Hematopoietic multipotent progenitor cell (in vitro differentiated cells): ENCODE measurements at regions not wholly inside any gene's neighbourhood (a gene's known extent, or its start where the extent isn't known, plus 50 kb on each side); places are given as distances from the start of the nearest gene placed in this dataset.

Experiments
- DNase-seq, 3 donors: peaks; one replicate each; pipeline ENCODE4 v3.0.0-alpha.2; 2011 to 2015; ENCODE audit warnings: low read depth in 2 of 3, low spot score in 2 of 3

- DNase-seq = no peak
These were observed 85.7 kb upstream of the COL13A1 start for GRCh38 chr10:69715899-69716606.

- peak; percentile 13 to 42 (median 28) for DNase-seq
These were observed 84.8 kb upstream of the COL13A1 start for GRCh38 chr10:69716711-69717560.

- no peak for DNase-seq
These were observed 82.8 kb upstream of the COL13A1 start for GRCh38 chr10:69718951-69719350.

- no peak for DNase-seq
These were observed 79.9 kb upstream of the COL13A1 start for GRCh38 chr10:69721690-69722310.

- no peak for DNase-seq
These were observed 78.1 kb upstream of the COL13A1 start for GRCh38 chr10:69723653-69724052.

- DNase-seq = peak in 1 of 3 donors; percentile 17
These were observed 74.9 kb upstream of the COL13A1 start for GRCh38 chr10:69726850-69727249.

- DNase-seq = no peak
These were observed 73.3 kb upstream of the COL13A1 start for GRCh38 chr10:69728335-69728870.

GRCh38 chr10:69729326-69730048 is 72.2 kb upstream of the COL13A1 start:
- DNase-seq = no peak

- DNase-seq = no peak
These were observed 71.2 kb upstream of the COL13A1 start for GRCh38 chr10:69730251-69731156.

- no peak for DNase-seq
These were observed 70.5 kb upstream of the COL13A1 start for GRCh38 chr10:69731184-69731583.

- no peak for DNase-seq
These were observed 70.0 kb upstream of the COL13A1 start for GRCh38 chr10:69731698-69732097.

- DNase-seq = no peak
These were observed 69.4 kb upstream of the COL13A1 start for GRCh38 chr10:69732147-69732825.

- DNase-seq = no peak
These were observed 68.9 kb upstream of the COL13A1 start for GRCh38 chr10:69732826-69733150.

GRCh38 chr10:69733791-69734261 is 67.9 kb upstream of the COL13A1 start:
- no peak for DNase-seq

GRCh38 chr10:69734416-69734796 is 67.3 kb upstream of the COL13A1 start:
- DNase-seq = no peak

GRCh38 chr10:69734797-69735468 is 66.8 kb upstream of the COL13A1 start:
- no peak for DNase-seq

- DNase-seq = no peak
These were observed 64.6 kb upstream of the COL13A1 start for GRCh38 chr10:69736886-69737641.

- DNase-seq = no peak
These were observed 63.6 kb upstream of the COL13A1 start for GRCh38 chr10:69738071-69738470.
